HG02588 (cell line): ENCODE measurements at regions not wholly inside any gene's neighbourhood (a gene's known extent, or its start where the extent isn't known, plus 50 kb on each side); places are given as distances from the start of the nearest gene placed in this dataset.
"Not testable (repeated sequence)": the region's sequence is repeated elsewhere in the genome, so short reads cannot be mapped to it uniquely, and the experiment has no call there.

Experiments
- ATAC-seq: cut with Tn5 transposase; IDR thresholded peaks from one replicate; pipeline ENCODE4 v1.9.1; 2021; ENCODE audit warnings: mild to moderate bottlenecking, moderate library complexity; ENCODE audit not compliant: unreplicated experiment

DNA sequence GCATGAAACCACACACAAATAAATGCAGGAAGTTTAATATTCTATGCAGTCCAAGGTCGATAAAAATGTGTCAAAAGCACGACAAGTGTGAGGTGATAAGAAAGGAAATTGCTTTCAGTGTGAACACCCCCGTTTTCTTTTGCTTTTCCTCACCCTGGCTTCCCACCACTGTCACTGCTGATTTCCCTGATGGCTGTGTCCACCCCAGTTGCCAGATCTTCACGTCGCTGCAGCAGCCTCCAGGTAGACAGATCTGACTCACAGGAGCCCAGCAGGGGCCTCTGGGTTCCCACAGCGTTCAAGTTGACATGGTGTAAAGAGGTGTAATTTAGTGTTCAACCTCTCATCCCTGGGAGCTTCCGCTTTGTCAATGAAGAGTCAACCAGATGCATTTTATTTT is 128.0 kb upstream of the TACR1 start:
- ATAC-seq, result no peak

DNA sequence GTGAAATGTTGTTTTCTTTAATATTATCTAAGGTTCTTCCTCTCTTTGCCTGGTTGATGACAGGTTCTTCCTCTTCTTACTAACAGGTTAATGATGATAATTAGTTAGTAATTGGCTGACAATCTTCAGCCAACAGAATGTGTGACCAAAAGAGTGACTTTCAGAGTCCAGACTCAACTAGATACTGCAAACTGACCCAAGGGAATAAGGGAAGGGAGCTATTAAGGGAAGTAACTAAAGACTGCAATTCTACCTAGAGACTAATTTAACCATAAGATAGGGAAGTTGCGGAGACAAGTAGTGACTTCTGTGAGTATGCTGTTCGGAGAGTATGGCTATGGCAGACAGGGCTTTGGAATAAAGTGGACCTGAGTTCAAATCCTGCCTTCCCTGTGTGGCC is 127.3 kb upstream of the TACR1 start:
- no peak for ATAC-seq

DNA sequence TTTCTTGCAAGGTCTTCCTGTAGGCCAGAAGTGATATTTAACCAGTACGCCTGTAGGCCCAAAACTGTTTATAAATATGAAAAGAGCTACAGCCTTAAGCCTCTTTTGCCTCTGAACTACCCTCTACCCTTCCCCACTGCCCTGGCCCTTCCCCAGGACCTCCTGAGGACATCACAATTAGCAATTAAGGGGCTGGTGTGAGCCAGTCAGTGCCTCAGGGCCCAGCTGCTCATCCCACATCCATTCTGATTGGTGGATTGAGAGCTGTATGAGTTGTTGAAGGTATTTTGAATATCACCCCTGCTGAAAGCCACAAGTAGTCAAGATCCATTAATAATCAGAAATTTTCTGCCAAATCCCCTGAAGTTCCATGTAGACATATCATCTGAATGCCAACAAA is 126.3 kb upstream of the TACR1 start:
- ATAC-seq, result no peak

DNA sequence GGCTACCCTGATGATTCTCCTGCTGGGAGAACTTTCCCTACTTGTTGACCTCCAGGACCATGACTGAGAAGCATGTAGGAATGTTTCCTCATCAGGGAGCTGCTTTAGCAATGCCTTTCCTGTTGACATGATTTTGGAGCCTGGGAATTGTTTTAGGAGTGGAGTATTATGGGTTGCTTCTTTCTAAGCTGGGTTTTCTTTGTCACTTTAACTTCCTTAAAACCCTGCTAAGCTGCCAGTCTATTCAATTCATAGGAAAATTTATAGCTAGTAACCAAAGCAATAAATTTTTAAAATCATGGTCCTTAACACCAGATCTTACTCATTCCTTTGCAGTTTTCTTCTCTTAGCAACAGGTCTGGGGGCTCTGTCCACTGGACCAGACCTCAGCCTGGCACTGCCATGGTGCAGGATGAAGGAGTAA is 125.6 kb upstream of the TACR1 start:
- no peak for ATAC-seq

DNA sequence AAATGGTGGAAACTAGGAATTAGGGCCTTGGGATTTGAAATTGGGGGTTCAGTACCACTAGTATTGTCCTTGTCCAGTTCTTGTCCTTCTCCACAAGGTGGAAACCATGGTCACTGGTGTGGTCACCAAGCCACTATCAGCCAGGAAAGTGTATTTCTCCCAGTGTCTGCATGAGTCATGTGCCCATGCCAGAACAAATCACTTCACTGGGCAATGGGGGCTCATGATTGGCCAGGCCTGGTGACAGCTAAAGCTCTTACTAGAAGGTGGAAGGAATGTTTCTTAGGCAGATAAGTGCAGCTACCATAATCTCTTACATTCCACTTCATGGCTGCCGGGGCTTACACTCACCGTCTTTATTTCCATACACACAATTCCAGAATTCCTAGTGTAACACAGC is 124.8 kb upstream of the TACR1 start:
- ATAC-seq, result no peak

DNA sequence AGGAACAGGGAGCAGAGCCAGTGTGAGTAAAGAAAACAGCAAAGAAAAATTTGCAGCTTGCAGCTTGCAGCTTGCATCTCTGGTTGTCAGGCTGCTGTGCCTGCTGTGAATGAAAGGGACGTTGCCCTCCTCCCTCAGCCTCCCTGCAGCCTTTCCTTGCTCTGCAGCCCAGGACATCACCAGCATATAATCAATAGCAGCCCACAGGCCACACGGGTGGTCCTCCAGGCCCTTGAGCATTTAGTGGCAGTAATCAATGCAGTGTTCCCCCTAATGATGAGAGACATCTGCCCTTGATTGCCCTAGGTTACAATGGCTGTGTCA is 122.2 kb upstream of the TACR1 start:
- no peak for ATAC-seq

DNA sequence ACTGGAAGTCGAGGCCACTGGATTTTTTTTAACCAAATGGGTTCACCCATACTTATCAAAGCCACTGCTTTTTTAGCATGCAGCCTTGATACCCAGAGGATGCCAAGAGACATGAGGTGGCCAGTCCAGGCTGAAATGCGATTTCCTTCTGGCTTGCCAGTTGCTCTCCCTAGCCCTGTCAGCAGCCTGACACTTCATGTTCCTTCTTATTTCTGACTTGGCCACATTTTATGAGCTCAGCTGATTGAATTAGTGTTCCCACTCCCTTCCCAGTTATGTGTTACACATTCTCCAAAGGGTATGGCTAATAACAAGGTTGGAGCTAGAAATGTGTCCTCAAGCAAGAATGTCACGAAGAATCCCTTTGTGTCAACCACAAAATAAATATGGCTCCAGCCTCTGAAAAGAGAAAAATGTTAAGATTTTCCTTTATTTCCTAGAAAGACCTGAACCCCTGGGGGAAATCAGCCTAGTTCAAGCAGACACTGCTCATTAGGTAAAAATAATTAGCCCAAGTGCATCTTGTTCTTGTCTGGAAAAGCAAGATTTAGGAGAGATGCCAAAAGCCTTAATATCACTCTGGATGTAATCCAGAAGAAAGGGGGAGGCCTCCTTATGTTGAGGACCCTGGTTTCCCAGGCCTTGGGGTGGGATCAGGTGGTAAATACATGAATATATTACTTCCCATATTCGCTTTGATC is 121.7 kb upstream of the TACR1 start:
- no peak for ATAC-seq

DNA sequence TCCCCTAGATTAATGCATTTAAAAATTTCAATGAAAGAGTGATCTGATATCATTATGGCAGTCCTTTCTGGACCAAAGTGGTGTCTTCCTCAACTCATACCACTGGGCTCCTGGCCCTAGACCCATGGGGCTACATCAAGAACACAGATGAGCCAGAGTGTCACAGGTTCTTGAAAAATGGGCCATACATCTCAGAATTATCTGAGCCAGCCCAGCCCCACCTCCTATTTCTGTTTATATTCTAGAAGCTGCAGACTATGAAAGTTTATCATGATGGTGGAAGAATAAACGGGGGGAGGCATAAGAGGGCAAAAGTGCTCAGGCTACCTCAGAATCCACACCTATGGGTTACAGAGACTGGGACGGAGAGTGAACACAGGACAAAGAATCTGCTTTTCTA is 120.6 kb upstream of the TACR1 start:
- no peak for ATAC-seq

DNA sequence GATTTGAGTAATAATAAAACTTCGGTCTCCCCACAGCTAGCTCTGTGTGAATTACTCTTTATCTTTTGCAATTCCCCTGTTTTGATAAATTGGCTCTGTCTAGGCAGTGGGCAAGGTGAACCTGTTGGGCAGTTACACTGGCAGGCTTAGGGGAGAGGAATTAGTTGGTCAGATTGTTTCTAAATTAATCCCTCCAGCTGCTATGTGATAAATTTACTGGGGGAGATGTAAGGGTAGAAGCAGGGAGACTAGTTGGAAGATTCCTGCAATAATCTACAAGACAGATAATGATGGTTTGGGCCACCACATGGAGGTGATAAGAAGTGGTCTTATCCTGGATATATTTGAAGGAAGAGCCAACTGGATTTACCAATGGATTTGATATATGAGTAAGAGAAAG is 118.5 kb upstream of the TACR1 start:
- no peak for ATAC-seq

DNA sequence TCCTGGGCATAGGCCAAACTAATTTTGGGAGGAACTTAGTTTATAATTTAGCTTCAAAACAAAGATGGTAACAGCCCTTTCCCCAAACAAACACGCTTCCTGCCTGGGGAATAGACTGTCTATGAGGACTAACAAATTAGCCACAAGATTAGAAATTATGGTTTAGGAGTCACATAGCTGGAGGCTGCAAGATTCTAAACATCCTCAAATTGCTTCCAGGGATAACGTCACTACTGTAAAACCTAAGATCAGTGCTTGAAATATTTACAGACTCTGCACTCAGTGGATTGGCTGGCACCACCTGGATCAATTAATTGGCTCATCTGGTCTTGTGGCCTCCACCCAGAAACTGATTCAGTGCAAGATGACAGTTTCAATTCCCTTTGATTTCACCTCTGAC is 118.0 kb upstream of the TACR1 start:
- no peak for ATAC-seq

DNA sequence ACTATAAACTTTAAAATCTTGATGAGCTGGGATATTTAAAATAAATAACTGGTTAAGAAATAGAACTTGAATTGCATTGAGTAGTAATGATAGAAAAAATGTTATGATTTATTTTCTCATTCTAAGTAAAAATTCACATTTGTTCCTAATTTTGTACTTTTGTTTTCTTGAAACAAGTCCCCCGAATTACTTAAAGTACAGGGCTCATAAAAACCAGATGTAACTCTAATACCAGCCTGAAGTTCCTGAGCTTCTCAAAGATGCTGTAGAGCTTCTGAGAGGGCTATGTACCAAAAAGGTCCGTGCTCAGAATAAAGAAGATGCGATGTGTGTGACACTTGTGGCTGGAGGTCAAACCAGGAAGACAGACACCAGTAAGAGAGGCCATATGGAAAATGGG is 116.1 kb upstream of the TACR1 start:
- no peak for ATAC-seq

DNA sequence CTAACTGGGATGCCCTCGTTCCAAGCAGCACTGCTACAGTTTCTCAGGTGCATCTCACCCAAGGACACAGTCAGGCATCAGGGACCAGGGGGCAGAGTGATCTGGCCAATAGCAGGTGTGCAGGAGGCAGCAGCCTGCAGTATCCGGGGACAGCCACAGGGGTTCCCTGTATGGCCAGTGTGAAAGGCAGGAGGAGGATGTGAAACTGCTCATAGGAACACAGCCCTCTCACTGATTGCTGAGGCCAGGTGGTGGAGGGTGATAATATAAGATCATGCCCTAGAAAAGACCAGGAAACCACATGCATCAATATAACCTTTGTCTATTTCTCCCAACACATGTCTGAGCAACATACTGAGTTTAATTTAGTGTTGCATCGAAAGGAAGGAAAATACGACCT is 112.7 kb upstream of the TACR1 start:
- peak; percentile 100 for ATAC-seq

DNA sequence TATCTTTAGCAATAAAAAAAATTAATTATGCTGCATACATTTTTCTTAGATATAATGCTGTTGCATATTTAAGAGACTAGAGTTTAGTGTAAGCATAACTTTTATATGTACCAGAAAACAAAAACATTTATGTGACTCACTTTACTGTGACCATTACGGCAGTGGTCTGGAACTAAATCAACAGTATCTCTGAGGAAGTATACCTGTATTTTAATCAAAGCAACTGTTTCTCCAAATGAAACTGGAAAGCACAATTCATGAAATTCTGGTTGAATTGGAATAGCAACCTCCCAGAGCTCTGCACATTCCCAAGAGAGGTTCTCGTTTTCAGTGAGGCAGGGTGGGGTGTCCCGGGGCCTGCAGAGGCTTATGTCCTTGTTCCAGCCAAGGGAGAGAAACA is 112.2 kb upstream of the TACR1 start:
- no peak for ATAC-seq

DNA sequence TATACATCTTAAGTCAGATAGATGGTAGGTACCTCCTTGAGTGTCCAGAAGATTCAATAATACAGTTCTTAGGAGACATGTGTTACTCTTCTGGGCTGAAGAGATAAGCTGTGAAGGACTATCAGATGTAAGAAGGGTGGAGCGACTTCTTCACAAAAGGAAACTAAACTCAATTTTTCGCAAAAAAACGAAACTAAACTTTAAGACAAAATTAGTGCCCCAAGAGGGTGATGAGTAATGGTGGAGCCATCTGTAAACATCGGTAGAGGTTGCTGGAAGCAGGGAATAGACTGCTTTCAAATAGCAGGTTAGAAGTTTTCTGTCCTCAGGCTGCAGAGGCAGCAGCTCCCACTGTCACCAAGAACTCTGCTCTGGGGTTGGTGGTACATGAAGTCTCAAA is 111.6 kb upstream of the TACR1 start:
- no peak for ATAC-seq

DNA sequence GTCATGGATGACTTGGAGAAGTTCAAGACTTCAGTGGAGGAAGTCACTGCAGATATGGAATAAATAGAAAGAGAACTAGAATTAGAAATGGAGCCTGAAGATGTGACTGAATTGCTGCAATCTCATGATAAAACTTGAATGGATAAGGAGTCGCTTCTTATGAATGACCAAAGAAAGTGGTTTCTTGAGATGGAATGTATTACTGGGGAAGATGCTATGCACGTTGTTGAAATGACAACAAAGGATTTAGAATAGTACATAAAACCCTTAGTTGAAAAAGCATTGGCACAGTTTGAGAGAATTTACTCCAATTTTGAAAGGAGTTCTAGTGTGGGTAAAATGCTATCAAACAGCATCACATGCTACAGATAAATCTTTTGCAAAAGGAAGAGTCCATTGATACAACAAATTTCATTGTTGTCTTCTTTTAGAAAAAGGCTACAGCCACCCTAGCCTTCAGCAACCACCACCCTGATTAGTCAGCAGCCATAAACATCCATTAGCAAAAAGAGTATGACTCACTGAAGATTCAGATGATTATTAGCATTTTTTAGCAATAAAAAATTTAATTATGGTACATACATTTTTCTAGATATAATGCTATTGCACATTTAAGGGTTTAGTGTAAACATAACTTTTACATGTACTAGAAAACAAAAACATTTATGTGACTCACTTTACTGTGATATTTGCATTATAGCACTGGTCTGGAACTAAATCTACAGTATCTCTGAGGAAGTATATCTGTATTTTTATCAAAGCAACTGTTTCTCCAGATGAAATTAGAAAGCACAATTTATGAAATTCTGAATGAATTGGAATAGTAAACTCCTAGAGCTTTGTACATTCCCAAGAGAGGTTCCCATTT is 110.5 kb upstream of the TACR1 start:
- ATAC-seq, result no peak

DNA sequence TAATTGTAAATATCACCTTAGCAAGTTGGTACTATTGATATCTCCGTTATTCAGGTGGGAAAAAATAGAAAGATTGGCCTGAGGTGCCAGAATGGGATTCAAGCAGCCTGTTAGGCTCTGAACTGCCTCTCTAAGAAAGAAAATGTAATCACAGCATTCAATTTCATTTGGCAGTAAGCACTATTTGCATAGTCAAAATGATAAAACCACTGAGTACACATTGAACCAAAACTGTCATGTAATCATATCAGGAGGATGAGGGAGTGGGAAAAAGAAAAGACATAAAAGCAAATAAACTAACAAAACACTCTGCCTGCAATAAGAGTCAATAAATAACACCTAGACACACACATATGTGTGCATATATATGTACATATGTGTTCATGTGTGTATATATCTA is 103.9 kb upstream of the TACR1 start:
- no peak for ATAC-seq

DNA sequence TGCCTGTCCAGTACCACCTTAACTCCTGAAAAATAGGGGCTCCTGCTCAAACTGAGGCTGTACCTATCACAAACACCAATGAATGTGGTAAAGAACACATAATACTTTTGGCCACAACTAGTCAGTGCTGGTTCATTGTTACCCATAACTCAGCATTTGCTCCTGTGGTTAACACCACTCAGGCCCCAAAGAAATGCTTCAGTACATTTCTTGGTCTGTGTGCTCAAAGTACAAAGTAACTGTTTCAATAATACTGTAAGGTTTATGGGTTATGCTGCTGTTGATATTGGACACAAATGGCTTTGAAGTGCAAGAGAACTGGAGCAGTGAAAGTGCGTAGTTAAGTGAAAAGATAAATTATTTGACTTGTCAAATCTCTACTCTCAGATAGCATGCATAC is 95.0 kb upstream of the TACR1 start:
- ATAC-seq, result no peak

DNA sequence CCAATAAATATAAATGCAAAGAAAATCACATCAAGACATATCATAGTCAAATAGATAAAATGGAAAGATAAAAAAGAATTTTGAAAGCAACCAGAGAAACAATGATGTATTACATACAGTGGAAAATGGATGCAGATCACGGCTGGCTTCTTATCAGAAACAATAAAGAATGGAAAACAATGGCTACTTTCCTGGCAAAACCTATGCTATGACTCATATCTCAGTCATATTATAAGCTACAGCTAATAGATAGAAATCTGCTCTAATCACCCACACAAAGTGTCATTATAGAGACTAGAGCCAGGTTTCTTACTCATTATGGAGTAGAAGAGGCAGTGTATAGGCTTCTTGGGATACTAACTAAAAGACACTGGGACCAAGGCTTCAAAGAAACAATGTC is 93.5 kb upstream of the TACR1 start:
- ATAC-seq, result no peak

DNA sequence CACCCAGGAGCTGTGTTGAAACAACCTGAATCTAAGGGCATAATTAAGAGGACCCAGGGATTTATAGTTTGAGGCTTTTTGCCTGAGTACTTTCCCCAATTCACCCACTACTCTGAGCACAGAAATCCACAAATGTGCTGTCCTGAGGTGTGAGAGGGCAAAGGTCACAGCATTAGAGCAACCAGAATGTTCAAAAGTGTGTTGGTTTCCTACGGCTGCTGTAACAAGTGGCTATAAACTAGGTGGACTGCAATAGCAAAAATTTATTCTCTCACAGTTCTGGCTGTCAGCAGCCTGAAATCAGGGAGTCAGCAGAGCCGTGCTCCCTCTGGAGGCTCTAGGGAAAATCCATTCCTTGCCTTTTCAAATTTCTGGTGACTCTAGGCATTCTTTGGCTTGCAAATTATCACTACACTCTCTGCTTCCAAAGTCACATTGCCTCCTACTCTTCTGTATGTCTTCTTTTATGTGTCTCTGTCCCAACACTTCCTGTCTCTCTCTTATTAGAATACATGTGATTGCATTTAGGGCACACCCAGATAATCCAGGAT is 91.4 kb upstream of the TACR1 start:
- no peak for ATAC-seq

DNA sequence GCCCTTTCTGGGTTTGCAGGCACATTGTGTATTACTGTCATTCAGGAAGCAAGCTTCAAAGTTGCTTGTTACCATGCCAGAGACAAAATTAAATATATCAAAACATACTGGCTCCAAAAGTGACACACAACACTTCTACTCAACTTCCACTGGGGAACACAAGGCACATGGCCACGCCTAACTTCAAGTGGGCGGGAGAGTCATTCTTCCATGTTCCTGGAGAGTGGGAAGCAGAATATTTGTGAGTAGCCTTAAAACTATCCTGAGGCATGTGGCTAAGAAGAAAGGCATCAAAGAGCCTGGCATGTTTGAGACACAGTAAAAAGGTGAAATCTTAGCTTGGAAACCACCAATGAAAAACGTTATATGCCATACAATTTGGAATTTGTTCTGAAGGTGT is 90.5 kb upstream of the TACR1 start:
- ATAC-seq, result no peak

DNA sequence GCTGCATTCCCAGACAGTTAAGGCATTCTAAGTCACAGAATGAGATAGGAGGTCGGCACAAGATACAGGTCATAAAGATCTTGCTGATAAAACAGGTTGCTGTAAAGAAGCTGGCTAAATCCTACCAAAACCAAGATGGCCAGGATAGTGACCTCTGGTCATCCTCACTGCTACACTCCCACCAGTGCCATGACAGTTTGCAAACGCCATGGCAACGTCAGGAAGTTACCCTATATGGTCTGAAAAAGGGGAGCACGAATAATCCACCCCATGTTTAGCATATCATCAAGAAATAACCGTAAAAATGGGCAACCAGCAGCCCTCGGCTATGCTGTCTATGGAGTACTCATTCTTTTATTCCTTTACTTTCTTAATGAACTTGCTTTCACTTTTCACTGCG is 89.9 kb upstream of the TACR1 start:
- not testable (repeated sequence) for ATAC-seq

DNA sequence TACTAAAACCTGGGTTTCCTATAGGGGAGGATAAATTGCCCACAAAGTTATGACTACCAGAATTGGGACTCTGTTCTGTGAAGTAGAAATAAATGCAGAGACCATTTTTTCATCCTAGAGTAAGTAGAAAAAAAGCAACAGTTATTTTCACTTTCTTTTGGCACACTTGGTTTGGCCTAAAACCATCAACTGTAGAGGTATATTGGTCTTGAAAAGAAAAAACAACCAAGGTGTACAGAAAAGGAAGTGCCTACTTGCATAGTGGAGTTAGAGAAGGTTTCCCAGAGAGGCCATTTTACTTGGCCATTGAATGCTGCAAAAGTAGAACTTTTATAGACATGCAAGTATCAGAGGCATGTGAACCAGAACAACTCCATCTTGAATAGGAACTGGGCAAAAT is 89.4 kb upstream of the TACR1 start:
- ATAC-seq, result no peak
